ENCODE measurements at regions not wholly inside any gene's neighbourhood (a gene's known extent, or its start where the extent isn't known, plus 50 kb on each side); places are given as distances from the start of the nearest gene placed in this dataset.

GRCh38 chr15:87608238-87609028, 648.1 kb downstream of the NTRK3 start:
- Histone ChIP-seq H3K27me3 (ENCODE audit: insufficient read depth, low read depth, low read length) (no peaks in the 10 kb centered on the region), H3K36me3 (ENCODE audit: insufficient read depth, low read length) (no peaks in the 10 kb centered on the region), H3K4me3 (ENCODE audit: low read length) (no peak overlapping the region), H2AFZ (ENCODE audit: low read depth, low read length) (no peak overlapping the region), H3K9ac (ENCODE audit: low read length) (no peak overlapping the region), H3K9me2 (ENCODE audit: insufficient read depth, low read length) (no peaks in the 10 kb centered on the region), H3K27ac (ENCODE audit: low read length) (no peak overlapping the region), H3F3A (ENCODE audit: insufficient read depth, low read length, poor library complexity, severe bottlenecking) (no peaks in the 10 kb centered on the region), H3K4me2 (ENCODE audit: low read length) (no peak overlapping the region), H4K20me1 (ENCODE audit: insufficient read depth) (no peaks in the 10 kb centered on the region), H3K79me2 (replicated peaks; ENCODE audit: insufficient read depth, low read length) (no peaks in the 10 kb centered on the region), H3K9me3 (ENCODE audit: low read length) (no peaks in the 10 kb centered on the region)
- TF ChIP-seq TAF1 (IDR thresholded peaks at IDR 0.05; ENCODE audit: low read depth) (no peak), POLR2AphosphoS5 (IDR thresholded peaks at IDR 0.05) (no peak), EZH2 (IDR thresholded peaks at IDR 0.05; ENCODE audit: borderline replicate concordance, insufficient read depth, low read length, poor library complexity, severe bottlenecking) (no peak), RAD21 (conservative IDR thresholded peaks at IDR 0.05) (no peak), EP300 (conservative IDR thresholded peaks at IDR 0.05; ENCODE audit: poor library complexity, severe bottlenecking) (no peak), MXI1 (conservative IDR thresholded peaks at IDR 0.05; ENCODE audit: poor library complexity, severe bottlenecking) (no peak), REST (IDR thresholded peaks at IDR 0.05; ENCODE audit: borderline replicate concordance) (no peak), SMC3 (conservative IDR thresholded peaks at IDR 0.05; ENCODE audit: poor library complexity) (no peak)
- TF ChIP-seq, protein P1, sequence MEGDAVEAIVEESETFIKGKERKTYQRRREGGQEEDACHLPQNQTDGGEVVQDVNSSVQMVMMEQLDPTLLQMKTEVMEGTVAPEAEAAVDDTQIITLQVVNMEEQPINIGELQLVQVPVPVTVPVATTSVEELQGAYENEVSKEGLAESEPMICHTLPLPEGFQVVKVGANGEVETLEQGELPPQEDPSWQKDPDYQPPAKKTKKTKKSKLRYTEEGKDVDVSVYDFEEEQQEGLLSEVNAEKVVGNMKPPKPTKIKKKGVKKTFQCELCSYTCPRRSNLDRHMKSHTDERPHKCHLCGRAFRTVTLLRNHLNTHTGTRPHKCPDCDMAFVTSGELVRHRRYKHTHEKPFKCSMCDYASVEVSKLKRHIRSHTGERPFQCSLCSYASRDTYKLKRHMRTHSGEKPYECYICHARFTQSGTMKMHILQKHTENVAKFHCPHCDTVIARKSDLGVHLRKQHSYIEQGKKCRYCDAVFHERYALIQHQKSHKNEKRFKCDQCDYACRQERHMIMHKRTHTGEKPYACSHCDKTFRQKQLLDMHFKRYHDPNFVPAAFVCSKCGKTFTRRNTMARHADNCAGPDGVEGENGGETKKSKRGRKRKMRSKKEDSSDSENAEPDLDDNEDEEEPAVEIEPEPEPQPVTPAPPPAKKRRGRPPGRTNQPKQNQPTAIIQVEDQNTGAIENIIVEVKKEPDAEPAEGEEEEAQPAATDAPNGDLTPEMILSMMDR (IDR thresholded peaks at IDR 0.05; ENCODE audit: poor library complexity, severe bottlenecking): no peak

GRCh38 chr15:87606971-87607370, 649.6 kb downstream of the NTRK3 start:
- Histone ChIP-seq H3K9me3 (ENCODE audit: low read length) (no peaks in the 10 kb centered on the region), H3K4me2 (ENCODE audit: low read length) (no peak overlapping the region), H3F3A (ENCODE audit: insufficient read depth, low read length, poor library complexity, severe bottlenecking) (no peaks in the 10 kb centered on the region), H2AFZ (ENCODE audit: low read depth, low read length) (no peak overlapping the region), H3K9ac (ENCODE audit: low read length) (no peak overlapping the region), H3K4me3 (ENCODE audit: low read length) (no peak overlapping the region), H3K27me3 (ENCODE audit: insufficient read depth, low read depth, low read length) (no peaks in the 10 kb centered on the region), H3K9me2 (ENCODE audit: insufficient read depth, low read length) (no peaks in the 10 kb centered on the region), H3K79me2 (replicated peaks; ENCODE audit: insufficient read depth, low read length) (no peaks in the 10 kb centered on the region), H3K27ac (ENCODE audit: low read length) (no peak overlapping the region), H4K20me1 (ENCODE audit: insufficient read depth) (no peaks in the 10 kb centered on the region), H3K36me3 (ENCODE audit: insufficient read depth, low read length) (no peaks in the 10 kb centered on the region)
- TF ChIP-seq EP300 (conservative IDR thresholded peaks at IDR 0.05; ENCODE audit: poor library complexity, severe bottlenecking) (no peak), POLR2AphosphoS5 (IDR thresholded peaks at IDR 0.05) (no peak), TAF1 (IDR thresholded peaks at IDR 0.05; ENCODE audit: low read depth) (no peak)
- TF ChIP-seq, protein P1 (IDR thresholded peaks at IDR 0.05; ENCODE audit: poor library complexity, severe bottlenecking): no peak

All from neural cell (in vitro differentiated cells).